PC-9 (cell line): ENCODE measurements at regions not wholly inside any gene's neighbourhood (a gene's known extent, or its start where the extent isn't known, plus 50 kb on each side); places are given as distances from the start of the nearest gene placed in this dataset.

Experiments
- BruUV-seq: library from RNA; stranded (reverse); fragments of 400-500 nt; replicated peaks from 2 replicates; lab custom pipeline; 2021; lab: Mats Ljungman, UMichigan
- CTCF ChIA-PET: fragments of 300-600 bp; sonication (Branson Sonifier 250); formaldehyde crosslinking; loops from one replicate; lab custom pipeline; 2022; ENCODE audit warnings: antibody characterized with exemption; lab: Charles Lee
- POLR2A ChIA-PET: fragments of 300-600 bp; sonication (Branson Sonifier 250); formaldehyde crosslinking; loops from one replicate; lab custom pipeline; 2022; ENCODE audit warnings: antibody characterized with exemption; ENCODE audit not compliant: unreplicated experiment; lab: Charles Lee
- DNase-seq, 2 experiments: peaks; one replicate each; pipeline versions ENCODE4 v3.0.0 to v3.0.0-alpha.2; 2015 to 2022; ENCODE audit warnings: mixed read lengths in 1 of 2
- H2AFZ ChIP-seq: fragments of 200-600 bp; sonication (generic); 2 replicates; pipeline ENCODE4 v1.8.1; 2017; ENCODE audit warnings: antibody characterized with exemption
- H3F3A ChIP-seq: fragments of 200-600 bp; sonication (generic); 2 replicates; pipeline ENCODE4 v1.8.1; 2017; ENCODE audit warnings: antibody characterized with exemption, mild to moderate bottlenecking, low read depth; ENCODE audit not compliant: insufficient read depth
- H3K27ac ChIP-seq: fragments of 200-600 bp; sonication (generic); 2 replicates; pipeline ENCODE4 v1.6.1; 2016; ENCODE audit warnings: mixed run types
- H3K27me3 ChIP-seq: fragments of 200-600 bp; sonication (generic); 2 replicates; pipeline ENCODE4 v1.6.1; 2016; ENCODE audit warnings: low read depth, mixed run types; ENCODE audit not compliant: insufficient read depth
- H3K36me3 ChIP-seq: fragments of 200-600 bp; sonication (generic); 2 replicates; pipeline ENCODE4 v1.6.1; 2016; ENCODE audit warnings: low read depth, mixed run types
- H3K4me1 ChIP-seq: fragments of 200-600 bp; sonication (generic); replicated peaks from 2 replicates; pipeline ENCODE4 v1.6.1; 2016; ENCODE audit warnings: mixed run types; ENCODE audit not compliant: insufficient read depth
- H3K4me2 ChIP-seq: fragments of 200-600 bp; sonication (generic); 2 replicates; pipeline ENCODE4 v1.6.1; 2017; ENCODE audit warnings: mixed run types
- H3K4me3 ChIP-seq: fragments of 200-600 bp; sonication (generic); 2 replicates; pipeline ENCODE4 v1.6.1; 2016; ENCODE audit warnings: mixed run types
- H3K79me2 ChIP-seq: fragments of 200-600 bp; sonication (generic); 2 replicates; pipeline ENCODE4 v1.6.1; 2017; ENCODE audit warnings: low read depth, mixed run types
- H3K9me2 ChIP-seq: fragments of 200-600 bp; sonication (generic); 2 replicates; pipeline ENCODE4 v1.8.1; 2017; ENCODE audit warnings: mild to moderate bottlenecking; ENCODE audit not compliant: insufficient read depth
- H3K9me3 ChIP-seq: fragments of 200-600 bp; sonication (generic); 2 replicates; pipeline ENCODE4 v1.8.1; 2016; ENCODE audit warnings: low read depth; ENCODE audit not compliant: insufficient read depth
- H4K20me1 ChIP-seq: fragments of 200-600 bp; sonication (generic); 2 replicates; pipeline ENCODE4 v1.8.1; 2017; ENCODE audit not compliant: insufficient read depth
- EZH2 ChIP-seq: fragments of 200-600 bp; sonication (generic); IDR thresholded peaks from 2 replicates; pipeline ENCODE4 v1.8.0; 2017; ENCODE audit warnings: antibody characterized with exemption, low read depth
- intact Hi-C: fragments of 100-400 bp; cut with micrococcal nuclease; formaldehyde crosslinking; loops from one replicate; pipeline ENCODE4 v1.10.0; 2022; ENCODE audit not compliant: unreplicated experiment
- TF ChIP-seq, protein P1 (sequence below): fragments of 200-600 bp; sonication (generic); conservative IDR thresholded peaks from 2 replicates; pipeline ENCODE4 v1.6.1; 2017; ENCODE audit warnings: mixed run types, antibody characterized with exemption, mild to moderate bottlenecking, moderate library complexity

- Histone ChIP-seq H3K27ac (no peak overlapping the region), H3K9me2 (no peaks in the 10 kb centered on the region), H3K79me2 (no peaks in the 10 kb centered on the region), H3K4me3 (no peak overlapping the region), H3K27me3 (no peaks in the 10 kb centered on the region), H3K36me3 (no peaks in the 10 kb centered on the region), H3K4me2 (no peak overlapping the region), H3K4me1 (no peaks in the 10 kb centered on the region), H2AFZ (no peak overlapping the region), H3K9me3 (no peaks in the 10 kb centered on the region), H4K20me1 (no peaks in the 10 kb centered on the region), H3F3A (no peaks in the 10 kb centered on the region)
- no peak for TF ChIP-seq EZH2
- ChIA-PET CTCF (no interaction called here), POLR2A (no interaction called here)
- DNase-seq: no peak
- intact Hi-C loops: no loop called here
- no TSS peak for BruUV-seq
Measured at GRCh38 chr6:82436740-82437139, 73.1 kb downstream of the TPBG start.

- Histone ChIP-seq H3K4me1 (no peaks in the 10 kb centered on the region), H3K79me2 (no peaks in the 10 kb centered on the region), H4K20me1 (no peaks in the 10 kb centered on the region), H2AFZ (no peak overlapping the region), H3K27ac (no peak overlapping the region), H3K4me2 (no peak overlapping the region), H3K27me3 (no peaks in the 10 kb centered on the region), H3K4me3 (no peak overlapping the region), H3K9me2 (no peaks in the 10 kb centered on the region), H3K36me3 (no peaks in the 10 kb centered on the region), H3K9me3 (no peaks in the 10 kb centered on the region), H3F3A (no peaks in the 10 kb centered on the region)
- intact Hi-C loops: no loop called here
- CTCF ChIA-PET: no interaction called here
- POLR2A ChIA-PET: no interaction called here
- no TSS peak for BruUV-seq
- no peak for DNase-seq
- TF ChIP-seq, protein P1, sequence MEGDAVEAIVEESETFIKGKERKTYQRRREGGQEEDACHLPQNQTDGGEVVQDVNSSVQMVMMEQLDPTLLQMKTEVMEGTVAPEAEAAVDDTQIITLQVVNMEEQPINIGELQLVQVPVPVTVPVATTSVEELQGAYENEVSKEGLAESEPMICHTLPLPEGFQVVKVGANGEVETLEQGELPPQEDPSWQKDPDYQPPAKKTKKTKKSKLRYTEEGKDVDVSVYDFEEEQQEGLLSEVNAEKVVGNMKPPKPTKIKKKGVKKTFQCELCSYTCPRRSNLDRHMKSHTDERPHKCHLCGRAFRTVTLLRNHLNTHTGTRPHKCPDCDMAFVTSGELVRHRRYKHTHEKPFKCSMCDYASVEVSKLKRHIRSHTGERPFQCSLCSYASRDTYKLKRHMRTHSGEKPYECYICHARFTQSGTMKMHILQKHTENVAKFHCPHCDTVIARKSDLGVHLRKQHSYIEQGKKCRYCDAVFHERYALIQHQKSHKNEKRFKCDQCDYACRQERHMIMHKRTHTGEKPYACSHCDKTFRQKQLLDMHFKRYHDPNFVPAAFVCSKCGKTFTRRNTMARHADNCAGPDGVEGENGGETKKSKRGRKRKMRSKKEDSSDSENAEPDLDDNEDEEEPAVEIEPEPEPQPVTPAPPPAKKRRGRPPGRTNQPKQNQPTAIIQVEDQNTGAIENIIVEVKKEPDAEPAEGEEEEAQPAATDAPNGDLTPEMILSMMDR: no peak
- no peak for TF ChIP-seq EZH2
Measured at GRCh38 chr6:82437701-82438100, 74.1 kb downstream of the TPBG start.

DNA sequence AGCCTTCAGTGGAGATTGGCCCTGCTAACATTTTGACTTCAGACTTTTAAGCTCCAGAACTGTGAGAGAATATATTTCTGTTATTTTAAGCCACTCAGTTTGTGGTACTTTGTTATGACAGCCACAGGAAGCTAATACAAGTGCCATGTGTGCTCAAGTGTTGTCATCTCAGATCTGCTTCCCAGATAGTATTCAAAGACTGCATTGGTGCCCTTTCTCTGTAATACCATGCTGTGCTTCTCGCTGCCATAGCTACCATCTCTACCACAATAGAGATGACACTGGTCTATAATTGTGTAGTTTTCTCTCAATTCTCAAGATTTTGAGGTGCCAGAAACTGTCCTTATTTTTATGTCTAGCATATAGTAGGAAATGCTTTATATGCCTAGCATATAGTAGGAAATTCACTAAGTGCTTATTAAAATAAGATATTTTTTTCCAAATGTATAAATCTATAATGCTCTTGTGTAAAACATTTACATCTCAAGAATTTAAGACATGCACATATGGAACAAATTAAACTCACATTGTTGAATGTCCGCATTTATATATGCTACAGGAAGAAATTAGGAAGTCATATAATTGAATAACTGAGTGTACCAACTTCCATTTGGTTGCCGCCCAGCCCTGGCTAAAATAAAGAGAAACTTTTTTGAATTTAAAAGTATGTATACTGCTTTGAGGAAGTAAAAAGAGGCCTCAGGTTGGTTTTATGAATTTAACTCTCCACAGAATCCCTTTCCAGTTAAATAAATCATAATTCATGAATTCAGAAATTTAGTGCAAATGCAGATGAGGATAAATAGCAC, 77.6 kb downstream of the TPBG start:
- no peak for TF ChIP-seq EZH2
- TF ChIP-seq, protein P1: no peak
- Histone ChIP-seq H3K79me2 (no peaks in the 10 kb centered on the region), H3K4me3 (no peak overlapping the region), H3K36me3 (no peaks in the 10 kb centered on the region), H3F3A (no peaks in the 10 kb centered on the region), H4K20me1 (no peaks in the 10 kb centered on the region), H3K27ac (no peak overlapping the region), H3K9me3 (no peaks in the 10 kb centered on the region), H3K9me2 (no peaks in the 10 kb centered on the region), H3K4me1 (no peaks in the 10 kb centered on the region), H2AFZ (no peak overlapping the region), H3K27me3 (no peaks in the 10 kb centered on the region), H3K4me2 (no peak overlapping the region)
- ChIA-PET CTCF (no interaction called here), POLR2A (interaction anchor here (0.5 kb wide), 1 partner anchor 62 kb away, joined by 3 read pairs; no protein-coding TSS in a partner anchor)
- no peak for DNase-seq
- no TSS peak for BruUV-seq
- intact Hi-C loops: no loop called here
